ENCODE measurements at regions not wholly inside any gene's neighbourhood (a gene's known extent, or its start where the extent isn't known, plus 50 kb on each side); places are given as distances from the start of the nearest gene placed in this dataset.
"Not testable (repeated sequence)": the region's sequence is repeated elsewhere in the genome, so short reads cannot be mapped to it uniquely, and the experiment has no call there.

DNA sequence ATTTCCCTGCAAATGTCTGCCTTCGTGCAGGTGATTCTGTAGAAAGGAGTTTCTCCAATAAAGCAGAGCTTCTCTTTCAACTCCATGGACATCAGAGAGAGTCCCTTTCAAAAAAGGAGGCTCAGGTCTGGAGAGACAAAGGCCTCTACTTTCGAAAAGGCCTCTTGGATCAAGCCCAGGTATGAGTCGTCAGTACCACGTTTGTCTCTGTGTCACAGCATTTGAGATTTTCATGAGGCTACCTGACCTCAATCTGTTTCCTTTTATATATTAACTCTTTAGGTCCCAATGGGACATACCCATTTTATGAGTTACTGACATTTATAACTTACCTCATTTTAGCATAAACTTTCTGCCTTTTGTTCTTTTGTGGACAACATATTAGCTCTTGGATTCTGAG, 290.8 kb downstream of the RPAP3 start:
- Mint-ChIP-seq H3K36me3 (peaks cover 2% of the 10 kb centered on the region), H3K27ac (no peak overlapping the region), H3K4me3 (no peak overlapping the region), H3K4me1 (peaks cover 0 to 4% (median 0%) of the 10 kb centered on the region in 3 donors), H3K9me3 (no peaks in the 10 kb centered on the region), H3K27me3 (no peaks in the 10 kb centered on the region)

DNA sequence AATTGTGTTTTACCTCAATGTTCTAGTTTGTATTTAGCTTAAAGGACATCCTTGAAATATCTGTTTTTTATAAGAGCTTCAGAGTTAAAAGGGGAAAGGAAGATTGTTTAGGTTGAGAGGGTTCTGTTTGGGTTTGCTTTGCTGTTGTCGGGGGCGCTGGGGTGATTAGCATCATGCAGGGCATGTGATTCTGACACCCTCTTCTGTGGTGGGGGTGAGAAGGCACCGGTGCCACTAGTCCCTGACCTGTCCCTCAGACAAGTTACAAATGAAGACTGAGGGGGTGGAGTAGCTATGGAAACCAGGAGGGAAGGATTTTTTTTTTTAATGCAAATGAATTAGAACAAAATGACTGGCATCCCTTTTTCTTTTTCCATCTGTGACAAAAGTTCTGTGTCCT, 291.3 kb downstream of the RPAP3 start:
- H3K27me3 Mint-ChIP-seq = no peaks in the 10 kb centered on the region
- peaks cover 0 to 4% (median 0%) of the 10 kb centered on the region in 3 donors for H3K4me1 Mint-ChIP-seq
- H3K27ac Mint-ChIP-seq = no peak overlapping the region
- H3K36me3 Mint-ChIP-seq = peaks cover 2% of the 10 kb centered on the region
- H3K9me3 Mint-ChIP-seq = no peaks in the 10 kb centered on the region
- no peak overlapping the region for H3K4me3 Mint-ChIP-seq

DNA sequence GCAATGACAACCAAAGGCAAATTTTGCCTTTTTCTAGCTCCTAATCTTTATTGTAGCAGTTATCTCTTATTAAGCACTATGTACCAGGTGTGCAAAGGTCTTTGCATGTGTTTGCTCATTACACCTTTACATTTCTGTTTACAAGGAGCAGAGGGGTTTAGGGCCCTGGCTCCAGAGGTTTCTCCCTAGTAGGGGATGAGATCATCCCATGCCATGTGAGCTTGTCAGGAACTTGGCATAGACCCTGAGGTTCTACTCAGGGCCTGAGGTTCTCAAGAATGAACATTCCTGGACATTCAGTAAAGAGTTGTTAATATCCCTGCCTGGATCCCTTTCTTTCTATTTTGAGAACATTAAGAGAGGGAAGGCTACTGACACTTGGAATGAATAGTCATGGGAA, 292.0 kb downstream of the RPAP3 start:
- Mint-ChIP-seq H3K9me3 (no peaks in the 10 kb centered on the region), H3K27me3 (no peaks in the 10 kb centered on the region), H3K4me1 (peaks cover 0 to 5% (median under 1%) of the 10 kb centered on the region in 3 donors), H3K27ac (no peak overlapping the region), H3K4me3 (no peak overlapping the region), H3K36me3 (peaks cover 2% of the 10 kb centered on the region)

DNA sequence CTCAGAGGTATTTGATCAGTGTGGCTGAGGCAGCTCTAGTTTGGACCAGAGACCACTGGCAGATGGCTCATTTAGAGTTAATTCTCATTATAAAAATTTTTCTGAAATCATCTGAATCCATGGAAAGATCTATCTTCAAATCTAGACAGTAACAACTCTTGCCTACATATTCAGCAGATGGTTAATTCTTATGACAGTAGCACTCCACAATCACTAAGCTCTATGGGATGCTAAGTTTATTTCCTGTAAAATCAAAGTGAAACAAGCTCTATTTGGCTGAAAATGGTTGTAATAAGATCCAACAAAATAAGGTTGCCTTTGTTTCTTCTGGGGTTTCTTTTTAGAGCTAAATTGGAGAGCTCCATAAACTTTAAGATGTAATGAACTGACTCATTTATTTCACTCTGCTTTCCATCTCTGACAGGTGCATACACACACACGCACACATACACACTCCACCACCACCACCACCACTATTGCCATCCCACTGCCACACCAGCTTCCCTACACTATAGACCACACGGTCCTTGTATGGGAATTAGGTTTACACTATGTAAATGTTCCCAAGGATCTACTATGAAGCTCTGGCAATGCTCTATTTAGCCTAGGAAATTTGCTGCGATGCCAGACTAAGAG, 293.1 kb downstream of the RPAP3 start:
- Mint-ChIP-seq H3K27ac (no peak overlapping the region), H3K27me3 (no peaks in the 10 kb centered on the region), H3K4me1 (peaks cover 11 to 13% (median 12%) of the 10 kb centered on the region in 3 donors), H3K4me3 (no peak overlapping the region), H3K9me3 (no peaks in the 10 kb centered on the region), H3K36me3 (peaks cover 2% of the 10 kb centered on the region)

DNA sequence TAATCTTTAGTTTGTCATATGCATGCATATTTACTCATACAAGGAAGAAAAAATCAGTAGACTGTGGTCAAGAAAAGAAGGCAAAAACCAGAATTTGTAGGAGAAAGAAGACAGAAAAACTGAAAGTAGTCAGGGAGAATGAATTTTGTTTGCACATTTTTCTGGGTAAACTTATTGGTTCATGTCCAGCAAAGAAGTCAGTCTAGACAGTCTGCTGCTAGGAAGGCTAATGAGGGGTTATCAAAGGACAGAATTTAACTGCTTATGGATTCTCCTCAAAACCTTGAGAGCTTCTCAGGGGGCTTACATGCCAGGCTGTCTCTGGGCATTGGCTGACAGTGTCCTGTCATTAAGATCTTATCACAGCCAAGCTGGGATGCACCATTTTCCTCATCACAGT, 293.9 kb downstream of the RPAP3 start:
- H3K27me3 Mint-ChIP-seq = no peaks in the 10 kb centered on the region
- no peak overlapping the region for H3K27ac Mint-ChIP-seq
- no peaks in the 10 kb centered on the region for H3K9me3 Mint-ChIP-seq
- peaks cover 15 to 18% (median 17%) of the 10 kb centered on the region in 3 donors for H3K4me1 Mint-ChIP-seq
- no peak overlapping the region for H3K4me3 Mint-ChIP-seq
- peaks cover 2% of the 10 kb centered on the region for H3K36me3 Mint-ChIP-seq

DNA sequence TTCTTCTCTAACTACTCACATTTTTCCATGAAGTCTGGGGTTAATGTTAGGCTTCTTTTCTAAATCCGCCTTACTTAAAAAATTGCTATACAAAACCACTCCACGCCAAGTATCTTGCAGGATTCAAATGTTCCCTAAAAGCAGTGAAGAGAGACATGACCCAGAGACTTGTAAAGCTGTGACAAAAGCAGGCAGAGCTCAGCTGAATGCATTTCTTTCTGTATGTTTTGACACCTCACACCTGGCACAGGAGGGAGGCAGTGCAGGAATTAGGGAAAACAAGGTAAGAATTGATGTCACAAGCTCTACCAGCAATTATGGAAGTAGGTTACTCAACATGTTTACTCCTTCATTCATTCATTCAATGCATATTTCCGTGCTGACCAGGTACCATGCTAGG, 295.0 kb downstream of the RPAP3 start:
- Mint-ChIP-seq H3K9me3 (no peaks in the 10 kb centered on the region), H3K36me3 (peaks cover 2% of the 10 kb centered on the region), H3K4me1 (peaks cover 15 to 18% (median 17%) of the 10 kb centered on the region in 3 donors), H3K27me3 (no peaks in the 10 kb centered on the region), H3K4me3 (no peak overlapping the region), H3K27ac (peak overlapping the region in 1 of 3 donors; percentile 10)

DNA sequence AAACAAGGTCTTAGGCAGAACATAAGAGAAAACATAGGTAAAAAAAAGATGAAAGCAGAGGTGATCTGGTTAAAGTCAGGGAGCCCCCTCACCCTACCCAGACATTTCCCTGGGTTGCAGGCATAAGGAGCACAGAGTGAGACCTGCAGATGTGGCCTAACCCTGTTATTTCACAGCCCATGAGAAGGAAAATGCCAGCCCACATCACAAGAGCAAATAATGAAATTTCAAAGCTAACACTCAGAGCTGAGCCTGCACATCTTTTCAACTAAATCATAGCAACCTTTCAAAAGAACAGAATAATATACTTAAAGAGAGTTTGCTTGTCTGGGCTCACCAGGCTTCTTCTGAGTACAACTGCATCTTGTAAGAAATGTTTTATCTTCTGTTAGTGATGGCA, 295.4 kb downstream of the RPAP3 start:
- Mint-ChIP-seq H3K9me3 (no peaks in the 10 kb centered on the region), H3K27ac (peak overlapping the region in 2 of 3 donors; percentile 33 to 39), H3K36me3 (peaks cover 2% of the 10 kb centered on the region), H3K4me1 (peaks cover 15 to 18% (median 17%) of the 10 kb centered on the region in 3 donors), H3K27me3 (no peaks in the 10 kb centered on the region), H3K4me3 (no peak overlapping the region)

DNA sequence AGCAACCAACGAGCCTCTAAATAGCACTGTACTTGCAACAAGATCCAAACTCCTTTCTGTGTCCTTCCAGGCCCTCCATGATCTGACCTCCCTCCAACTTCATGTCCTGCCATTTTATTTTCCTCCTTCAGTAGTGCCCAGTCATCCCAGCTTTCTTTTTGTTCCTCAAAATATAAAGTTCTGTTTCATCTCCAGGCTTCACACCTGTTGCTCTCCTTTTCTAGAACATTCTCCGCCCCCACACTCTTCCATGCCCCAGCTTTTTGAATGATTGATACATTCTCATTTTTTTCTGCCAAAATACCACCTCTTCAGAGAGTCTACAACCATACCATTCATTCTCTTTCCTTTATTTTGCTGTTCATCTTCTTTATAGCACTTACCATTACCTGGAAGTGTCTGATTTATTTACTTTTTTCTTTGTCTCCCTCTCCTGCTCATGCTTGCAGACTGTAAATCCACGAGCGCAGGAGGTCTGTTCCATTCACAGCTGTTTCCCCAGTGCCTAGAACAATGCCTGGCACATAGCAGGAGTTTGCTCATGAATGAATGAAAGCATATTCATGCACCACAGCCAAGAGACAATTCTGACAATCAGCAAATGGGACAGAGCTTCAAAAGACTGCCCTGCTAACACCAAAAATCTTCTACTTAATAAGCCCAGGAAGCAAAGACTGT, 296.4 kb downstream of the RPAP3 start:
- H3K27me3 Mint-ChIP-seq = no peaks in the 10 kb centered on the region
- peaks cover 15 to 18% (median 17%) of the 10 kb centered on the region in 3 donors for H3K4me1 Mint-ChIP-seq
- H3K36me3 Mint-ChIP-seq = peaks cover 2% of the 10 kb centered on the region
- H3K27ac Mint-ChIP-seq = no peak overlapping the region
- no peak overlapping the region for H3K4me3 Mint-ChIP-seq
- no peaks in the 10 kb centered on the region for H3K9me3 Mint-ChIP-seq

DNA sequence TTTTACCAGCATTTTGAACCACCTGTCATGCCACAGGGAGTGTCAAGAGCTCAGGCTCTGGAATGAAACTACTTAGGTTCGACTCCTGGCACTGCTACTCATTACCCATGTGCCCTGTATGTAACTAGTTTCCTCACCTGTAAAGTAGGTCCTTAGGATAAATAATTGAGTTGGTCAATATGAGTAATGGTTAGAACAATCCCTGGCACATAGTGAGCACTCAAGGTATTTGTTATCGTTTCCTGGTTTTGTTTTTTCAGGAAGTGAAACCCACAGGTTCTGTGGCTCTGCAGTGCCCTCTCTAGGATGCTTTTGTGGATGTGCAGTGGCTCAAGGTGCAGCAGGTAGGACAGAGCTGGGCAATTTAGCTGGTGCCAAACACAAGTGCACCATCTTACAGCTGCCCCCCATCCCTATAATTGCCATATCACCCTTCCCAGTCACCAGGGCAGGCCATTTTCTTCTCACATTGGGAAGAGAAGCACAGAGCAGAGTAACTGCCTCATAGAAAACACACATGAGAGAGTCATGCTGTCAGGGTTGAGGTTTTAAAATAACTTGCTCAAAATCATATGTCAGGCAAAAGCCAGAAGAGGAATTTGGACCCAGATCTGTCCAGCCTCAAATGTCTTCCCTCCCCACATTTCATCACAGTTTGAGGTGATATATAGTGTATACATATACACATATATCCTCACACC, 297.5 kb downstream of the RPAP3 start:
- peaks cover 14 to 22% (median 20%) of the 10 kb centered on the region in 3 donors for H3K4me1 Mint-ChIP-seq
- H3K27me3 Mint-ChIP-seq = no peaks in the 10 kb centered on the region

DNA sequence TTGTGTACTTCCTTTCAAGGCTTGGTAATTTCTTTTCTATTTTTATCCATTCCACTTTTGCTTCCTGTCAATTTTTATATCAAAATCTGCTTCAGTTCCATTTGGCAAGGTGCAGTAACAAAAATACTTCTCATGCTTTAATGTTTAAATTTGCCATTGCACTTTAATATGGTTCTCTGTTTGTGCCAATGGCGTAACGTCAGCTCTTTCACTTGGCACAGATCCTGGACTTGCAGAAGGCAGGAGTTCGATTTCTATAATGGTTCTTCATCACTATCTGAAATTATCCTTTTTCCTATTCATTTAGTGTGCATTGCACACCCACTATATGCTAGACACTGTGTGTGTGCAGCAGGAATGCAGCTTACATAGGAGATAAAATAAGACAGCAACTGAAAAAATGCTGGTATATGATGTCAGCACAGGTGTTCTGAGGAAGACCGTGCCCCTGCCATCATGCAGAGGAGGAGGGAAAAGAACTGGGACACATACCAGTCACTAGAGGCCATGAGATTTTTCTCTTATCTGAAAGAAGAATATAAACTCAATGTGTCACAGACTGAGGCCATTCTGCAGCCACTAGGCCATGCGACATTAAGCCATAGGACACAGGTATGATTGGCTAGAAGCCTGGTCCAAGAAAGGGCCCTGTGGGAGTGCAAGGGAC, 298.2 kb downstream of the RPAP3 start:
- peak overlapping the region in 1 of 3 donors; percentile 60 for H3K27ac Mint-ChIP-seq
- H3K4me3 Mint-ChIP-seq = peak overlapping the region in 1 of 4 donors; percentile 76
- no peaks in the 10 kb centered on the region for H3K36me3 Mint-ChIP-seq
- peaks cover 16 to 22% (median 21%) of the 10 kb centered on the region in 3 donors for H3K4me1 Mint-ChIP-seq
- H3K27me3 Mint-ChIP-seq = no peaks in the 10 kb centered on the region
- no peaks in the 10 kb centered on the region for H3K9me3 Mint-ChIP-seq

More for the DNA sequence above, 297.5 kb downstream of the RPAP3 start:
- Mint-ChIP-seq H3K9me3 (no peaks in the 10 kb centered on the region), H3K36me3 (no peaks in the 10 kb centered on the region), H3K27ac (peak overlapping the region in 2 of 3 donors; percentile 5 to 28), H3K4me3 (peak overlapping the region in 1 of 4 donors; percentile 33)

DNA sequence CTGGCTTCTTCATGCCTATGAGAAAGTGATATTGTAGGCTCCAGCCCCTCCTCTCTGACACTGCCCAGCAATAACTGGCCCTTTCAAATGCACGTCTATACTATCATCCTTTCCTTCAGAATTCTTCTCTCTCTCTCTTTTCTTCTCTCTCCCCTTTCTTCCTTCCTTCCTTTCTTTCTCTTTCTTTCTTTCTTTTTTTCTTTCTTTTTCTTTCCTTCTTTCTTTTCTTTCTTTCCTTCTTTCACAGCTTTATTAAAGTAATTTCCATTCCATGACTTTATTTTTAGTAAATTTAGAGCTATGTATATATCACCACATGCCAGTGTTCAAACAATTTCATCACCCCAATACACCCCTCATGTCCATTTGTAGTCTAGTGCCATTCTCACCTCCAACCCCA, 302.1 kb downstream of the RPAP3 start:
- H3K9me3 Mint-ChIP-seq = peaks cover 1 to 9% (median 4%) of the 10 kb centered on the region in 3 donors
- H3K27ac Mint-ChIP-seq = peak overlapping the region in 1 of 3 donors; percentile 77
- H3K4me1 Mint-ChIP-seq = peaks cover 31 to 41% (median 32%) of the 10 kb centered on the region in 3 donors
- no peaks in the 10 kb centered on the region for H3K36me3 Mint-ChIP-seq
- H3K27me3 Mint-ChIP-seq = no peaks in the 10 kb centered on the region
- peak overlapping the region in 1 of 4 donors; percentile 18 for H3K4me3 Mint-ChIP-seq

DNA sequence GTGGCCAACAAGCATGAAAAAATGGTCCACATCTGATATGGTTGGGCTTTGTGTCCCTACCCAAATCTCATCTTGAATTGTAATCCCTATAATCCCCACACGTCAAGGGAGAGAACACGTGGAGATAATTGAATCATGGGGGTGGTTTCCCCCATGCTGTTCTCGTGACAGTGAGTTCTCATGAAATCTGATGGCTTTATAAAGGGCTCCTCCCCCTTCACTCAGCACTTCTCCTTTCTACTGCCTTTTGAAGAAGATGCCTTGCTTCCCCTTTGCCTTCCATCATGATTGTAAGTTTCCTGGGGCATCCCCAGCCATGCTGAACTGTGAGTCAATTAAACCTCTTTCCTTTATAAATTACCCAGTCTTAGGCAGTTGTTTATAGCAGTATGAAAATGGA, 304.6 kb downstream of the RPAP3 start:
- peaks cover 4 to 17% (median 6%) of the 10 kb centered on the region in 3 donors for H3K9me3 Mint-ChIP-seq
- H3K27me3 Mint-ChIP-seq = not testable (repeated sequence)

DNA sequence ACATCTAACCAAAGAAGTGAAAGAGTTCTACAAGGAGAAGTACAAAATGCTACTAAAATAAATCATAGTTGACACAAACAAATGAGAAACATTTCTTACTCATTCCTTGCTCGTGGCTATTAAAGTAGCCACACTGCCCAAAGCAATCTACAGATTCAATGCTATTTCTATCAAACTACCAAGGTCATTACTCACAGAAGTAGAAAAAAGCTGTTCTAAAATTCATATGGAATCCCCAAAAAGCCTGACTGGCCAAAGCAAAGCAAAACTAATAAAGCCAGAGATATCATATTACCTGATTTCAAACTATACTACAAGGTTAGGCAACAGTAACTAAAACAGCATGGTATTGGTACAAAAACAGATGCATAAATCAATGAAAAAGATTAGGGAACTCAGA, 305.6 kb downstream of the RPAP3 start:
- peaks cover 4 to 17% (median 6%) of the 10 kb centered on the region in 3 donors for H3K9me3 Mint-ChIP-seq
- no peaks in the 10 kb centered on the region for H3K27me3 Mint-ChIP-seq
- peak overlapping the region in 1 of 4 donors; percentile 53 for H3K4me3 Mint-ChIP-seq
- H3K36me3 Mint-ChIP-seq = no peaks in the 10 kb centered on the region
- H3K4me1 Mint-ChIP-seq = peaks cover 39 to 43% (median 40%) of the 10 kb centered on the region in 3 donors
- H3K27ac Mint-ChIP-seq = peak overlapping the region in 1 of 3 donors; percentile 48

More for the DNA sequence above, 304.6 kb downstream of the RPAP3 start:
- H3K36me3 Mint-ChIP-seq = not testable (repeated sequence)
- Mint-ChIP-seq H3K4me1 (peaks cover 36 to 41% (median 36%) of the 10 kb centered on the region in 3 donors), H3K27ac (peak overlapping the region; percentile 22 to 76 (median 48)), H3K4me3 (peak overlapping the region in 1 of 4 donors; percentile 67)

DNA sequence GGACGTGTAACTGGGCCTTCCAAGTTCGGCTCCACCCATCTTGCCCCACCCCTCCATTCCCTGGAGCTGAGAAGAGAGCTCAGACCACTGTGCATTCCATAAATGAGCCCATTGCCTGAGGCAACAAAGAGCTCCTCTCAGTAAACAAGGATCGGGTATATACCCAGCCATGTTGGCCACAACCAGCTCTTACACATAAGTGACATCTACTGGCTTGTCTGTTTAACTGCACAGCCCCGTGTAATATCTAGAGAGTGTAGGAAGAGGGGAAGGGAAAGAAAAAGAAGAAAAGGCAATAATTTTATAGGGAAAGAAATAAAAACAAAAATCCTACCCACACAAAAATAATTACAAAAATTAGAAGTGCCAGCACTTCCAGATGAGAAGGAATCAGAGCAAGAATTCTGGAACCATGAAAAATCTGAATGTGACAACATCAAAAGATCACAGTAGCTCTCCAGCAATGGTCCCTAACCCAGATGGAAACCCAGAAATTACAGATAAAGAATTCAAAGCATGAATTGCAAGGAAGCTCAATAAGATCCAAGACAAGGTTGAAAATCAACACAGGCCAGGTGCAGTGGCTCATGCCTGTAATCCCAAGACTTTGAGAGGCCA, 308.1 kb downstream of the RPAP3 start:
- Mint-ChIP-seq H3K27me3 (no peaks in the 10 kb centered on the region), H3K4me1 (peaks cover 55 to 59% (median 57%) of the 10 kb centered on the region in 3 donors), H3K4me3 (peak overlapping the region; percentile 46 to 91 (median 82)), H3K9me3 (peaks cover 4 to 17% (median 6%) of the 10 kb centered on the region in 3 donors), H3K36me3 (peaks cover 1% of the 10 kb centered on the region), H3K27ac (peak overlapping the region; percentile 68 to 97 (median 91))
